KBM-7 (cell line): ENCODE measurements at regions not wholly inside any gene's neighbourhood (a gene's known extent, or its start where the extent isn't known, plus 50 kb on each side); places are given as distances from the start of the nearest gene placed in this dataset.

Experiments
- DNase-seq: peaks from one replicate; pipeline ENCODE4 v3.0.0-alpha.2; 2015
- in situ Hi-C: fragments of 300-500 bp; cut with MboI; formaldehyde crosslinking; loops from 2 replicates; pipeline ENCODE4 v1.14.3; 2020; ENCODE audit warnings: low sequenced_read_pairs, low pct_unique_long_range_greater_than_20kb, mixed read lengths

DNA sequence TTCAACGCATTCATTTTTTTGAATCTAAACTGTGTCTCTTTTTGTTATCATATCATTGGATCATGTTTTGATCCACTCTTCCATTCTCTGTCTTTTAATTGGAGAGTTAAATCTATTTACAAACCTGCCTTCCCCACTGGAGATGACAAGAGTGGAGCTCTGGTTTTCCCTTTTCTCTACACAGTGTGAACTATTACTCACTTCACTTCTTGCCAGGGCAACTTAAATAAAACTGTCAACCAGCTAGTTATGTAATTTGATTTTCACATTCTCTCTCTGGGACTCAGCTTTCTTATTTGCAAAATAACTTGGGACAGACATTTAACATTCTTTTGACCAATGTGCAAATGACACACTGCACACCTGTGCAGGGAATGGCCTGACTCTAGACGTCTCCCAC lies 230.8 kb upstream of the CST7 start:
- no peak for DNase-seq
- in situ Hi-C loops = no loop called here

DNA sequence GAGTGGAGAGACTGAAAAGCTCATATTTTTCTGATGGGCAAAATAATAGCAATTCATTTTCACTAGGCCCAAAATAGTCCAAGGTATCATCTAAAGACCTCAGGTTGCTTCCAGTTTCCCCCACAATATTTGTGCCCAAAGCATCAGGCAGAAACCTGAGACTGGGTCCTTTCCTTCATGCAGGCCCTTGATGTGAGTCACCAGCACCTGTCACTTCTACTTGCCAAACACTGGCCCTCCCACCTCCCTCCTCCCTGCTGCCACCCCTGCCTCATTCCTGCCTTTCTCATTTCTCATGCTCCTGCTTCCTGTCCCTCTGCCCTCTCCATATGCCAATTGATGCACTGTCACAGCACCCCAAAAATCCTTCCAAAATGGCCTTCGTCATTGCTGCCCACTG lies 230.4 kb upstream of the CST7 start:
- in situ Hi-C loops = no loop called here
- DNase-seq = no peak

DNA sequence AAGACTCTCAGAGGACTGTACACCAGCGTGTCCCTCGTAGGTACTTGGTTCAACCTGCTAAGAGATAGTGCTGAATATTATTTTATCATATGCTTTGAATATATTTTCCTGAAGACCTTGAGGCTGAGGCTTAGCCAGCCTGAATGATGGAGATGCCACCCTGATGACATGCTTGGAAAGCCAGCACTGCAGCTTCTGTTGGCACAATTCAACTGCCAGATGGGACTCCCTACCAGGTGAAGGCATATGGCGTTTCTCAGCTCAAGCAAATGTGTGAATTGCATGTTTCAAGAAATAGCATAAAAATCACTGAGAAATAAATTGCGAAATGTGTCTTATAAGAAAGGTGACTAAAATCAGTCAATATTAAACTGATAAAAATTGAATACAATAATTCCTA lies 228.1 kb upstream of the CST7 start:
- in situ Hi-C loops = no loop called here
- DNase-seq = no peak

DNA sequence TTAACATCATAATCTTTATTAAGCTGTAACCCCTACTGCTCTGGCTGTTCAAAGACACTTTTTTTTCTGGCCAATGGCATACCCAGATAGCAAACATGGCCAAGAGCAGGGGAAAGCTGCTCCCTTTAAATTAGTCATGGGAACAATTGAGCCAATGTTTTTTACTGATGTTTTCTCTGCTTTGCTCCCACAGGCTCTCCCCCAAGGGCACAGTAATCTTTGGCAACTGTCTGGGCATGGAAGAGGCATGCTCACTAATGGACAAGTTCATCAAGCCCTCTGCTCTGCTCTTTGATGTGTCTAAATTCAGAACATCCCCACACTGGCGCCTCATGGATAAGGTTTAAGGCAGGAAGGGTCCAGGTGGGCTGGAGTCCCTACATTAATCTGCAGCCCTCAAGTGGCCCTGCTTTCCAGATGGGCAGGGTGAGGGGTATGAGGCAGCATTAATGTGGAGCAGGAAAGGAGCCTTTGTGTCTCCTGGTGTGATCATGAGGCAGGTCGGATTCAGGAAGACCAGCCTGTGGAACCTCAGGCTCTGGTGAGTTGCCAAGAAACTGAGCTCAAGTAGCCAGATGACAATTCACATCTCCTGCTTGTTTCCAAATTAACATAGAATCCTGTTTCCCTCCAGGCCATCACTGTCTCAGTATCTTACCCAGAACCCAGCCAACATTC lies 227.0 kb upstream of the CST7 start:
- in situ Hi-C loops = no loop called here
- no peak for DNase-seq

DNA sequence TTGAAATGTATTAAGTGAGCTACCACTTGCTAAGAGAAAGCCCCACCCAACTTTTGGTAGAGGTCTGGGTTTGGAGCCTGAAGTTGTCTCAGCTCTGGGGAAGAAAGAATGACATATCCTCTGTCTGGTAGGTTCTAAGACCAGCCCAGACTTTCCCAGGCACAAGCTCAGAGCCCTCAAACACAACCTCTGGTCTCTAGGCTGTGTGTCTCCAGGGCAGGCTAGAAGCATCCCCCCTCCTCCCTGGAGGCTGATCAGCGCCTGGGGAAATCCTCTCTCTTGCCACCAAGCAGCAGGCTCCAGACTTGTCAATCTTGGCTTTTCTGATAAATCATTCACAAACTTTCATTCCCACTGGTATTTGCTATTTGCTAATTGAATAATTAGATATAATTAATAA lies 226.5 kb upstream of the CST7 start:
- DNase-seq = no peak
- in situ Hi-C loops = no loop called here

DNA sequence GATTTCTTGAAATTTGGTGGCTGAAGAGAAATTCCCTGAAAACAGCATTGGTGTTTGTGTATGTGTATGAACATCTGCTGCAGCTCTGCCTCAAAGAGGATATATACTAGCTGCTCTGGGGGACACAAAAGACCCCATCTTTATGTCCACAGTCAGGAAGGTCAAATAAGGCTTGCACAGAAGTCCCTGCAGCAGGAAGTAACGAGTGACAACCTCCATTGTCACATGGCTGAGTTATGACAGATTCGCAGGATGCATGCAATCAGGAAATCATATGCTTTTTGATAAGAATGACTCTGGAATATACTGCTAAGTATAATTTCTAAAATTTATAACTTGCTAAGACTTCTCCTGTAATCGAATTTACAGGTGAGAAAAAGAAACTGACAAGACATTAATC lies 225.9 kb upstream of the CST7 start:
- in situ Hi-C loops = no loop called here
- DNase-seq = no peak

DNA sequence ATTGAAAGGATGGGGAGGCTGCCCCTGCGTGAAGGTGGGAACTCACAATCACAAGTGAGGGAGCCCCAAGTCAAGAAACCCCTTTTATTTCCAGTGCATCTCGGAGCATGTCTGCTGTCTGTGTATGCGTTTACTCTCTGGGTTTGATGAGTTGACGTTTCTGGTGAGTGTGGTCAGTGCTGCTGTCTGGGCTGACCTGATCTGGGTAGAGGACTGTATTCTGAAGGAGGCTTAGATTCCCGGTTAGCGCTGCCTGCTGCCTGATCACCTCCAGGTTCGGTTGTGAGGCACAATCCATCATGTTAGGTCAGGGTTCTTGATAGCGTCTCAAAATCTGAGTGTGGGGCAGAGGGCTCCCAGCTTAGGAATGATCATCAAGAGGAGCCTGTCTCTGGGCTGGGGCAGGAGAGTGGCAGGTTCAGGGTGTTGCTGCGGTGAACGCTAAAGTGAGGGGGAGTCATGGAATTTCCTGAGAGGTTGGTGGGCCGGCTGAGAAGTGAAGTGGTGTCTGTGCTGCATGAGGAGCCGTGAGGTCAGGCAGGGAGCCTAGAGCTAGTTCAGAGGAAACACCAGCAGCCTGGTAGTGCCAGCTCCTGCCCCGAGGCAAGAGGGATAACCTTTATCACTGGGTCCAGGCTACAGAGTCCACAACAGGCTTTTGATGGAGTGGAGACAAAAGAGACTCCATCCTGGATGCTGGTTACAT lies 225.3 kb upstream of the CST7 start:
- in situ Hi-C loops = no loop called here
- DNase-seq = no peak

DNA sequence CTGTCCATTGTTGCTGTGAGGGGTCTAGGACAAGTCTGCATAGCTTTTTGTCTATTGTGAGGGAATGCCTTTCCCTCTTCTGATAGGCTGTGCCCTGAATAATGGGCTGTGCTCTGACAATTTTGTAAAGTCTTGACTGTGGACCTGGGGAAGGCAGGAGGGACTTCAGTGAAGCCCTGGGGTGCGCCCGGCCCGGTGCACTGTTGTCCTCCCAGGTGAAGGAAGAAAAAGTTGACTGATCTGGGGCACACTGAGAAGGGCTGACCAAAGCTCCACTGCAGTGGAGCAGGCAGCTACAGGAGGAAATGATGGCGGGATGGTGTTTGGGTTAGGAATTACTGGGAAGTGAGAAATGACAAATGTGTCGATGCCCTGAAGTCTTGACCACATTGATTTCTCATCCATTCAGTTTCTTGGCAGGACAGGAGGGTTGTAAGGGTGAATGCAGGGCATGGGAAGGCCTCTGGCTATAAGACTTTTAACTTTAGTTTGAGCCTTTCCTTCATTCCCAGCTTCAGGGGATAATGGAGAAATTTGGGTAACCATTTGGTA lies 224.0 kb upstream of the CST7 start:
- DNase-seq = no peak
- in situ Hi-C loops = no loop called here

DNA sequence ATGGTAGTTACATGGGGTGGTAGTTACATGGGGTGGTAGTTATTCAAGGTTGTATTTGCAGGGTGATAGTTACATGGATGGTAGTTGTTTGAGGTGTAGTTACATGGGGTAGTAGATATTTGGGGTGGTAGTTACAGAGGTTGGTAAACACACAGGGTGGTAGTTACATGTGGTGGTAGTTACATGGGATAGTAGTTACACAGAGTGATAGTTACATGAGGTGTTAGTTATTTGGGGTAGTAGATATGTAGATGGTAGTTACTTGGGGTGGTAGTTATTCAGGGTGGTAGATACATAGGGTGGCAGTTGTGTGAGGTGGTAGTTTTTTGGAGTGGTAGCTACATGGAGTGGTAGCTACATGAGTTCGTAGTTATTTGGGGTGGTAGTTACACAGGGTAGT lies 221.3 kb upstream of the CST7 start:
- DNase-seq = no peak
- in situ Hi-C loops = no loop called here

DNA sequence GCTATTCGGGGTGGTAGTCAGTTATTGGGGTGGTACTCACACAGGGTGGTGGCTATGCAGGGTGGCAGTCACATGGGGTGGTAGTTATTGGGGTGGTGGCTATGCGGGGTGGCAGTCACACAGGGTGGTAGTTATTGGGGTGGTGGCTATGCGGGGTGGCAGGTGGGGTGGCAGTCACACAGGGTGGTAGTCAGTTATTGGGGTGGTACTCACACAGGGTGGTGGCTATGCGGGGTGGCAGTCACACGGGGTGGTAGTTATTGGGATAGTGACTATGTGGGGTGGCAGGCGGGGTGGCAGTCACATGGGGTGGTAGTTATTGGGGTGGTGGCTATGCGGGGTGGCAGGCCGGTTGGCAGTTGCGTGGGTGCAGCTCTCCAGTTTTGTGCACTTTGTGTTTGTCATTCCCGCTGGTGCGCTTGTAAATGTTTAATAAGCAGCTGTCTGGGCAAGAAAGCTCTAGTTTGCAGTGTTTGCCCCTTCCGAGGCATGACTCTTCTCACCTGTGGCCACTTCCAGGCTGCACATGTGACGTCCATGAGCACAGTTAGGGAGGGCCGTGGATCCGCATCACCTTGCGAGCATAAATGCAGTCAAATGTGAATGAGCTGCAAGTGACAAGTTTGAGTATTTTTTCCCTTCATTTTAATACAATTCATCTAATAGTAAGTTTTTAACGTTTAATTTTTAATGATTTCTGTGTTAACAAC lies 219.0 kb upstream of the CST7 start:
- no peak for DNase-seq

DNA sequence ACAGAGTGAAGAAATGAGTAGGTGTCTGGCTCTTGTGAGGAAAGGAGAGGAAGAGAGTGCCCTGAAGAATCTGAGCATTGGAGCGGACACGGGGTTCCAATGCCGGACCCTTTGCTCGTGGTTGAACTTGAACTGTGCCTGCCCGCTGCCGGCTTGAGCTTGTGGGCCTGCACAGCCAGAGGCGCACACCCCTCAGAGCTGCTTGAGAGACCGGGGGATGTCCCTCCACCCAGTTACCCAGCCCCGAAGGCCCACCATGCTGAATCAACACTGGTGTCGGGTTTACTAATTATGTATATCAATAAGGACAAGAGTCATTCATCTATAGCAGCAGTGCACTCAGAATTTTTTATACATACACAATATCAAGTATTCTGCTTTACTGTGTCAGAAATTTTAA lies 218.3 kb upstream of the CST7 start:
- in situ Hi-C loops = no loop called here
- DNase-seq = no peak

More for the DNA sequence above, 219.0 kb upstream of the CST7 start:
- in situ Hi-C loops = no loop called here

DNA sequence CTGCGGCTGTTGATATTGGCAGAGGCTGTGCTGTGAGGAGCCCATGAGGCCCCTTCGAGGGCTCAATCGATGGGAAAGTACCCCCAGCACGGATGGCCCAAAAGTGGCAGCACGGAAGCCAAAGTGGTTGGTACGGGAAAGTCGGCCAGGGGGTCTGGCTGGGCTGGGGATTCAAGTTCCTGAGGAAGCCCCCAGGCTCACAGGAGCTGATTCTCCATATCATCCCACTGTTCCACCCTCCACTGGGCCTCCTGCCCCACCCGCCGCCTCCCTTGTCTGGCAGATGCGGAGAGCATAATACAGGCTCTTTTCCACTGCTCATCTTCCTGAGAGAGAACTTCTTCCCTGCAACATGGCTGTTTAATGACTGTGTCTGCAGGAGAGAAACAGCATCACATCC lies 217.8 kb upstream of the CST7 start:
- DNase-seq = no peak
- in situ Hi-C loops = no loop called here

DNA sequence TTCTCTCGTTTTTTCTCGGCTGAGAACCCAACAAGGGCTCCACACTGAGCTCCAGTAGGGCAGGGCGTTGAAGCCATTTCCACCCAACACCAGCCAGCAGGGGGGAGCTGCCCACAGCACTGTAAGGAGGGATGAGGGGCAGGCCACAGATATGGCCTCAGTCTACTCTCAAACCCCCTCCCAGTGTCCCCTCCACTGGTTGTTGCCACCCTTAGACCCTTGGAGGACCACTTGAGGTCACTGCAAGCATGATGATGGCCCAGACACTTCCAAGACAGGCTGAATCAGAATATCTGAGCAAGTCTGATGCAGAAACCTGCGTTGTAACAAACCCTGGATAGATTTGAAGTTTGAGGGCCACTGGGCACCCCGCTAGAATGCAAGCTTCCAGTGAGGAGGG lies 217.0 kb upstream of the CST7 start:
- in situ Hi-C loops = no loop called here
- DNase-seq = no peak

DNA sequence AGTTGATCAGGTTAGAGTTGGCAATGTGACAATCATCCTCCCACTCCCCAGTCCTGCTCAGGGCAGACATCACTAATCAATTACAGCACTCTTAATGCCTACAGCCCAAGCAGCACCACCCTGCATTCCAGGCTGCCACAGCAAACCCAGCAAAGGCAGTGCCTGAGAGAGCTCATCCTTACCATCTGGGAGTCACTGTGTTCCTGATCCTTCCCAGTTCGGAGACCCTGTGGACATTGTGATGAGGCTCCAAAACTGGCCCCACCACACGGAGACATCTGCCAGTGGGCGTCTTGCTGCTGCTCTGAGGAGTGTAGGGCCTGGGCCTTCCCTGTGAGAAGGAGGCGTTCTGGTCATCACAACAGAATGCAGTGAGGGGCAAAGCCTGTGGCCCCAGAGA lies 216.5 kb upstream of the CST7 start:
- in situ Hi-C loops = no loop called here
- no peak for DNase-seq

DNA sequence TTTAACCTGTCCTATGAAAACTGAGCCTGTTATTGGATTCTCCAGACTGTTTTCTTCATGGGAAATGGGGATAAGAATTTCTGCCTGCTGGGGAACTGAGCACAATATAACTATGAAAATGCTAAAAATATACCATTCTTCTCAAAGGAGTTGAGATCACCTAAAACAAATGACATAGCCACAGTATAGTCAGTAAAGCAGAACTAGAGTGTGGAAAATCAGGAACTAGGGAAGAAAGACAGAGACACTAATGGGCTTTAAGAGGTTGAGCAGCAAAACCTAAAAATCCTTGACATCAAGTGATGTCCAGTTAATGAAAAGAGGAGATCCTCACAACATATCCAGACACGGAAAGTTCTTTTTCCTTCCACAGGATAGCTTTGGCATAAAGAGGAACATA lies 215.7 kb upstream of the CST7 start:
- DNase-seq = no peak
- in situ Hi-C loops = no loop called here

DNA sequence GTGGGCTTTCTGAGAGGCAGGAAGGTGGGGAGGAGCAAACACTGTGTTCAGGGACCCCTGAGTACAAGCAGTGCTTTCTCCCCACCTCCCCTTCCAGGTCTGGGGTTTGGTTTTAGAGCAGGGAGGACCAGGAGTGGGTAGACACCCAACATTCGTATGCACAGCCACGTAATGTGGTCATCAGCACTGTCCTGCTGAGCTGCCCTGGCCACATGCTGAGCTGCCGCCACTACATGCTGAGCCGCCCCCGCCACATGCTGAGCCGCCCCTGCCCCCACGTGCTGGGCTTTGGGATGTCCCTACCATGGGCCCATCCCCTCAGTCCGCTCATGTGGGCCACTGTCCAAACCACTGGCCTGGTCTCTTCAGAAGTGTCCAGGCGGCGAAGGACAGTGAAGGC lies 214.9 kb upstream of the CST7 start:
- in situ Hi-C loops = no loop called here
- no peak for DNase-seq

DNA sequence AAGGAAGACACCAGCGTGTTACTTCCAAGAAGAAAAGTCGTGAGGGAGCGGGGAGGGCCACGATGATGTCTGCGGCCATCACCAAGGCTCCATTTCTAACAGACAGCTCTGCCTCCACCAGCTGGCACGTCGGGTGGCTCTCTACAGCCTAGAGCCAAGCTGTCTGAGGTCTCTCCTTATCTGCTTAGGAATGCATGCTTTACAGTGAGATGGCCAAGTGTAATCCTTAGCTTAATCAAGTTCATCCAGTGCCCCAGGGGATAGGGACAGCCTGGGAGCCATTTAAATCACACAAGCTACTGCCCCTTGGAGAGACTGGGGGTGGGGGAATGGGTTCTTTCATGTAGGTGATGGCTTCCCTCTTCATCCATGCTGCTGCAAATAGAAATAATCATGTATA lies 213.8 kb upstream of the CST7 start:
- in situ Hi-C loops = no loop called here
- DNase-seq = no peak

DNA sequence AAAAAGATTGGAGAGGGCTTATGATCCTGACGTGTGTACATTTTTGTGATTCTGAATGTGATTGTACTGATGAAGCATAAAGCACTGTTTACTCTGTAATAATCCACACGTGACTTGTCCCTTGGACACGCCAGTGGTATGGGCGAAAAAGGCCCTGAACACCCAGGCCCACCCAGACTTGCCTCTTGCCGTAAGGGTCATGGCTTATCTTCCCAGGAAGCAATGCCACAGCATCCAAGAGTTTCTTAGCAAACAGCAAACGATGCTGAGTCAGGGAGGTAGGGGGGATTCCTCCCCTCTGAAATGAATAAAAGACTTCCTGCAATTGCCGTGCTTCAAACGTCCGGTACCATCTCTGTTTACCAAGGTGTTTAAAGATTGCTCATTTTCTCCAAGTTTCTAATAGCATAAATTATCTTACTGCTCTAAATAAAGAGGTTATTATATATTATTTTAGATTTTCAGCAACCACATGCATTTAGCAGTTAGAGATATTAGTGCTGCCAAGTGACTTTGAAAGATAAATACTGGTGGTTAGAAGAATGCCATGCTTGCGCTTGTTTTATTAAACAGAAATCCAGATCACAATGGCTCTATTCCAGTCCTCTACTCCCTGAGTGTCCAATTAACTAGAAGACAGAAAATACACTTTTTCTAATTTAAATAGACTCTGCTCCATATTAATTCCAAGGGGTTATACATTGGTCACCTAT lies 212.8 kb upstream of the CST7 start:
- in situ Hi-C loops = no loop called here
- DNase-seq = no peak

DNA sequence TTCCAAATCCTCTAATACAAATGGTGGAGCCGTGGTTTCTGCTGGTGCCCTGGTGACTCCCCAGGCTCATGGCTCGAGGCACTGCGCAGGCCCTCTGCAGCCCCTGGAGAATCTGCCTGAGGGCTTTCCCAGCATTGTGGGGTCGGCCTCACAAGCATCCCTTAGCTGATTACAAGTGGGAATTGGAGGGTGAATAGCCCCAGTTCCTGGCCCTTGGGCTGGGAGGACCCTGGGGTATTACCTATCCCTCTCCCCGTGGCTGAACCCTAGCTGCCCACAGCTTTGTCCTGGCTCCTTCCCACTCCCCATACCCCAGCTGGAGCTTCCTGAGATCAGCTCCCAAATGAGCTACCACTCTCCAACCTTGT lies 212.2 kb upstream of the CST7 start:
- in situ Hi-C loops = no loop called here
- DNase-seq = no peak
